ENCODE measurements at regions not wholly inside any gene's neighbourhood (a gene's known extent, or its start where the extent isn't known, plus 50 kb on each side); places are given as distances from the start of the nearest gene placed in this dataset.

DNA sequence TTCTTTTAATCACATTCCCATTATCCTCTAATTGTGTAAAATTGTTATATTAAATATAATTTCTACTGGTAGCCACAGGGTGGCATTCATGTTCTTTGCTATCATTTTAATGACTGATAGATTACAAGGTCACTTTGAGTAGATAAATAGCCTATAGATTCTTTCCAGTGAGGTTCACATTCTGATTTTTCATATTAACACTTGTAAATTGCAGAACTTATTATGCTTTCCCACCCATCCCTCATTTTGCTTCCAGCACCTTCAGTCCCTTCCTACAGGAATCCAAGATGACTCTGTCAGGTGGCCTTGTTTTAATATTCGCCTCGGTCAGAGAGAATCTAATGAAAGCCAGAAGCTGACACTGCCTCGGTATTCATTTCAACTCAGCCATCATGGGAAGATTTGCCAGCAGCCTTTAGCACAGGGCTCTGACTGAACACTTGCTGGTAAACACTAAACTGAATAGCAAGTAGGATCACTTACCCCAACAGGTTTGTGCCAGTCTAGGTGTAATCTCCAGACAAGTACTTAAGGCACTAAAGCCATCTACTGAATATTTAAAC, 101.2 kb upstream of the FSHR start:
- no peak for DNase-seq (ENCODE audit: low spot score)

- DNase-seq (ENCODE audit: low spot score): no peak
Measured at GRCh38 chr2:49254401-49254800, 100.1 kb upstream of the FSHR start.

DNA sequence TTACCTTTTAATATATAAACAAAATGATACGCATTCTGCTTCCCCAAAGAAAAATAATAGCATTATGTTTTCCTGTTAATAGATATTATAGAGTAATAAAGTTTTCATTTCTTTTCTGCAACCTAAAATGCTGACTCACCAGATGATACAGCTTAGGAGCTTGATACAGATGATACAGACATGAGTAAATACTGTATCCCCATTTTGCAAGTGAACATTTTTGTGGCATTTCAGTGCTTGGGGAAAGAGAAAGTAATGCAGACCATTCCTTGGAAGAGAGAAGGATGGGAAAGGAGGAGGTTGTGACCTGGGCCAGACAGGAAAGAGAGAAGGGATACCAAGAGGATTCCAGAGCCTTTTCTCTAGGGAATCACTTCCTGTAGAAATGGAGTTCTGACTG, 97.5 kb upstream of the FSHR start:
- DNase-seq (ENCODE audit: low spot score): no peak

DNA sequence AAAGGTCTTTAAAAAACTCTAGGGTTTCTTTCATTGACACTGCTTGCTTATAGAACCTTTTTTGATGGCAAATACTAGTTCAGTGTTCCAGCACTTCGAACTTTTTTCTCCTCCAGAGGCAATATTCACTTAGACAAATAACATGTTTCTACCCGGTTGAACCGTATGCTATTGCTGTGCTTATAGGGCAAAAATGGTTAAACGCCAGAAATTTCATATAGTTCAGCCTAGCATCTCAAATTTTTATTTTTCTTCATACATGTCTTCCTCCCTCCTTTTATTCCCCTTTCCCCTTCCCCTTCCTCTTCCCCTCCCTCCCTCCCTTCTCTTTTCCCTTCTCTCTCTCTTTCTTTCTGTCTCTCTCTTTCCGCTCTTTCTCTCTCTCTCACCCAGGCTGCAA, 96.9 kb upstream of the FSHR start:
- no peak for DNase-seq (ENCODE audit: low spot score)

- DNase-seq (ENCODE audit: low spot score): peak; percentile 30
Measured at GRCh38 chr2:49248506-49248905, 94.2 kb upstream of the FSHR start.

DNA sequence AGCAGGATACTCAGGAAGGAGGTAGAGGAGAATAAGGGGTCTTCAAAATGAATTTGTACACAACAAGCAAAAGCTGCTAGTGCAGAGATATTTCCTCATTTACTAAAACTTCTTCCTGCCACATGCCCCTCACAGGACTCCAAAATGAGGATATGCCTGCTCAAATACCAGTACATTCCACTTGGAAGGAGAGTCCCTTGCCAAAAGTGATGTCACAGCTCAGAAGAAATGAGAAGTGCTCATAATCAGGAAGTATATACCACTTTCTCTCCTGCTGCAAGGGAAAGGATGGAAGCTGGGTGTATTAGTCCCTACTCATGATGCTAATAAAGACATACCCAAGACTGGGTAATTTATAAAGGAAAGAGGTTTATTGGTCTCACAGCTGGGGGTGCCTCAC, 87.7 kb upstream of the FSHR start:
- no peak for DNase-seq (ENCODE audit: low spot score)

- no peak for DNase-seq (ENCODE audit: low spot score)
Measured at GRCh38 chr2:49241501-49241900, 87.2 kb upstream of the FSHR start.

DNA sequence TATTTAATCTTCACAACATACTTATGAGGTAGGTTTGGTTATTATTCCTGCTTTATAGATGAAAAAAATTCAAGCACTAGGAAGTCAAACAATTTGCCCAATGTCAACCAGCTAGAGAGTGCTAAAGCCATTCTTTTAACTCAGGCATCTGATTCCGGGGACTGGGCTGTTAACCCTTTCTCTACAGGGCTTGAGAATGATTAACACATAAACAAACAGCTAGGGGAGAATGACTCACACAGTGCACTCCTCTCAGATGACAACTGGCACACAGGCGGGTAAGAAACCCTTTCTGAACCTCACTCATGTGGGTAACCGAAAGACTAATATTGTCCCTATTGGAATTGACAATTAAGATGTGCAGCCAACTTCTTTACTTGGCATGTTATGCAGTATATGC, 86.3 kb upstream of the FSHR start:
- peak; percentile 14 for DNase-seq (ENCODE audit: low spot score)

DNA sequence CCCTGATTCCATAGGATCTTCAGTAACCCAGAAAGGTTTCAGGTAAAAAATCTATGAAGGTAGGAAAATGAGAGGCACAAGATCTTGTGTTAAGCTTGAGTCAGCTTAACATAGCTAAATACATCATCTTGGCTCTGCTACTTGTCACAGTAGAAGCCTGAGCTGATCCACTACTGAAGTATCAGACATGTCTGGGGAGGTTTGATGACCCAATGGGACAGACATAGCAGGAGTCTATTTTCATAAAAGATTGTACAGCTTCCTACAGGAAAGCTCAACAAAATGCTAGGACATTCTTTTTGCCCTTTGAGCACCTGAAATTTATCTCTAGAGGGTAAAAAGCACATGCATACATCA, 84.3 kb upstream of the FSHR start:
- DNase-seq (ENCODE audit: low spot score): no peak

DNA sequence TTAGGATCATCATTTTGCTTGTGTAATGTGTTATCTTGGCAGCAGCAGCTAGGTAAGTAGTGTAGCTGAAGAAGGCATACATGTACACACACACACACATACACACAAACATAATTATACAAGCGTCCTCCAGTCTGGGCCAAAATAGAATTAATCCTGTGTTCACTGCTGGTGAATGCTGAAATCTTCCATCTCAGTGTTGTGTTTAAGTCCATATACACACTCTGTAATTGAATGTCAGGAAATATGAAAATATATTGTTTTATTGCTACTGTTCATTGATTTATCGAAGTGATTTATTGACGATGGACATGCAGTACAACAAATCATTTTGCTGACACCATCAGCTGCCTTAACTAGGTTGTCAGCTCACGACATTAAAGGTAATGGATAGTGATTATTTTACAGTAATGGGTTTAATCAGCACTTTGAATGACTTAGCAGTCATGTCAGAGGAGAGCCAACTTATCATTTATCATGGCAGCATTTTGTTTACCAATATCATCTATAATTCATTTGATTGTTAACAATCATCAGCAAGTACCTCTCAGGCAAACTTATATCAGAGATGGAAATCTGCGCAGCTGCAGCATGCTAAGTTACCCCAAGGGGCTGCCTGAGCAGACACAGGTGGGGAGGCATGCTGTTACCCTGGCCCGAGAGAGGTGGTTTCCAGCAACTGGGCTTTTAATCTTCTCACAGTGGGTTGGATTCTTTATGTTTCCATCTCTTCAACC, 83.7 kb upstream of the FSHR start:
- no peak for DNase-seq (ENCODE audit: low spot score)

GRCh38 chr2:49236316-49236715, 82.0 kb upstream of the FSHR start:
- no peak for DNase-seq (ENCODE audit: low spot score)

DNA sequence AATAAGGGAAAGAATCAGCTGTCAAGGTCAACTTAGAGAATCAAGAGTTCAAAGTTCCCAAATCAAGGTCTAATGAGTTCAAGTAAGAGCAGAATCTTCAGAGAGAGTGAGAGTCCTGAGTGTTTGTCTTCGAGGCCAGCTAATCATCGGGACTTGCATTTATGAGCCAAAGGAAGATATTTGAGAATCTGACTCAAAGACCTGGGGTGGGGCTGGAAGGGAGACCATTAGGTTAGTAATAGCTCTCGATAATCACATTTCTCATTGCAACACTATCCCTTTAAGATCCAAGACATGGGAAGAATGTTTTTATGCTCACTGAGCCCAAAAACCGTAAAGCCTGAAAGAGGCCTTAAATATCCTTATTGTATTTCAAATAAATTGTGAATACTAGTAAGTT, 72.0 kb upstream of the FSHR start:
- no peak for DNase-seq (ENCODE audit: low spot score)

DNA sequence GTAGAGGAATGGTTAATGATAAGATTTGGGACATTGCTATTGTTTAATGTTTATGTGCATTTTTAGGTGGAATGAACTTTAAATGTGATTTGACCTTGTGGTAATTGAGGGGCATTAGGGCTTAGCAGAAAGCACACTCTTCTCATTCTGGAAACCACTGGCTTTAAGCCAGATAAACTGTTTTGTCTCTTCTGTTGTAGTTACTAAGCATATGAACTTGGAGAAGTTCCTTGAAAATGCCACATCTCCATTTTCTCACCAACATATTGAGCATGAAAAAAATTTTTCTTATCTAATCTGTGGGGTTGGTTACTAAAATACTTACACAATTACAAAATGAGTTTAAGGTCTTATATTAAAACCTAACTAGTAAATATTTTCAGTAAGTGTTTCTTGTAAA, 70.8 kb upstream of the FSHR start:
- DNase-seq (ENCODE audit: low spot score): no peak

GRCh38 chr2:49224426-49225010, 70.2 kb upstream of the FSHR start:
- DNase-seq (ENCODE audit: low spot score): no peak

GRCh38 chr2:49222975-49223528, 68.7 kb upstream of the FSHR start:
- DNase-seq (ENCODE audit: low spot score): no peak

- no peak for DNase-seq (ENCODE audit: low spot score)
Measured at GRCh38 chr2:49219741-49220140, 65.4 kb upstream of the FSHR start.

DNA sequence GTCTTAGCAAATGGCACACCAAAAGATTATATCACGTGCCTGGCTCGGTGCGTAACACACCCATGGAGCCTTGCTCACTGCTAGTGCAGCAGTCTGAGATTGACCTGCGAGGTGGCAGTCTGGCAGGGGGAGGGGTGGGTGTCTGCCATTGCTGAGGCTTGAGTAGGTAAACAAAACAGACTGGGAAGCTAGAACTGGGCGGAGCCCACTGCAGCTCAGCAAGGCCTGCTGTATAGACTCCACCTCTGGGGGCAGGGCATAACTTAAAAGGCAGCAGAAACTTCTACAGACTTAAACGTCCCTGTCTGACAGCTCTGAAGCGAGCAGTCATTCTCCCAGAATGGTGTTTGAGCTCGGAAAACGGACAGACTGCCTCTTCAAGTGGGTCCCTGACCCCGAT, 55.9 kb upstream of the FSHR start:
- peak; percentile 16 for DNase-seq (ENCODE audit: low spot score)

DNA sequence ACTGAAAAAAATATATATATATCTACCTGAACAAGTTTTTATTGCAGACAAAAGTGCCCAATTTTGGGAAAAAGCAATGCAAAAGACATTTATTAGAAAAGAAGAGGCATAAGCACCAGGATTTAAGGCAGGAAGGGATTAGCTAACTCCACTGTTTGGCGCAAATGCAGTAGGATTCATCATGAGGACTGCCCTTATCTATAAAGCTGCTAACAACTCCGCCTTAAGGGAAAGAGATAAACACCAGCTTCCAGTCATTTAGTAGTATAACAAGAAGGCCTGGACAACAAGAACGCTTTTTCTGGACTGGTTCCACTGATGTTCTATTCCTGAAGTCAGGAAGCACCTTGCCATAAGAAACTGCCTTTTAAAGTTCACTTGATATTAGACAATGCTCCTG, 52.9 kb upstream of the FSHR start:
- DNase-seq (ENCODE audit: low spot score): no peak

All from SW480 (cell line).